Mesenchymal stem cell (in vitro differentiated cells and primary cell): ENCODE measurements at regions not wholly inside any gene's neighbourhood (a gene's known extent, or its start where the extent isn't known, plus 50 kb on each side); places are given as distances from the start of the nearest gene placed in this dataset.

Experiments used
- DNase-seq: peaks from one replicate; pipeline ENCODE4 v3.0.0-alpha.2; 2013
- H2AFZ ChIP-seq: one replicate; pipeline ENCODE4 v1.6.1; 2013; ENCODE audit warnings: low read depth, mild to moderate bottlenecking, control low read depth, inconsistent platforms, low read length, moderate library complexity
- H2AK5ac ChIP-seq: 2 replicates; pipeline ENCODE4 v1.6.1; 2013; ENCODE audit warnings: low read length, moderate library complexity, mild to moderate bottlenecking, inconsistent platforms; ENCODE audit not compliant: severe bottlenecking
- H2BK120ac ChIP-seq: one replicate; pipeline ENCODE4 v1.6.1; 2013; ENCODE audit warnings: low read depth, mild to moderate bottlenecking, inconsistent platforms, low read length, moderate library complexity
- H2BK12ac ChIP-seq, 2 experiments: one replicate each; pipeline ENCODE4 v1.6.1; 2013; ENCODE audit warnings: inconsistent platforms in 2 of 2, low read length in 2 of 2, mild to moderate bottlenecking in 2 of 2, moderate library complexity in 2 of 2, control low read depth in 1 of 2
- H2BK15ac ChIP-seq: one replicate; pipeline ENCODE4 v1.6.1; 2013; ENCODE audit warnings: mild to moderate bottlenecking, low read depth, inconsistent platforms; ENCODE audit not compliant: poor library complexity, severe bottlenecking
- H2BK5ac ChIP-seq: 2 replicates; pipeline ENCODE4 v1.6.1; 2013; ENCODE audit warnings: low read depth, mild to moderate bottlenecking, low read length, control low read depth, inconsistent platforms; ENCODE audit not compliant: poor library complexity, severe bottlenecking
- H3K14ac ChIP-seq, 2 experiments: one replicate each; pipeline ENCODE4 v1.6.1; 2013; ENCODE audit warnings: inconsistent platforms in 2 of 2, low read length in 2 of 2, control low read depth in 1 of 2, mild to moderate bottlenecking in 1 of 2, moderate library complexity in 1 of 2
- H3K18ac ChIP-seq, 2 experiments: one replicate each; pipeline ENCODE4 v1.6.1; 2013; ENCODE audit warnings: inconsistent platforms in 2 of 2, low read length in 2 of 2, control low read depth in 1 of 2, low read depth in 1 of 2, mild to moderate bottlenecking in 1 of 2
- H3K23ac ChIP-seq, 2 experiments: one replicate each; pipeline ENCODE4 v1.6.1; 2013; ENCODE audit warnings: inconsistent platforms in 2 of 2, low read length in 2 of 2, mild to moderate bottlenecking in 2 of 2, moderate library complexity in 2 of 2, control low read depth in 1 of 2
- H3K27ac ChIP-seq: 2 replicates; pipeline ENCODE4 v1.5.1; 2013; ENCODE audit warnings: mild to moderate bottlenecking, moderate library complexity, low read length, control low read depth, inconsistent platforms; ENCODE audit not compliant: poor library complexity, severe bottlenecking
- H3K27me3 ChIP-seq, 2 experiments: 2 replicates each; pipeline versions ENCODE4 v1.6.1 to v1.7.0; 2013; ENCODE audit warnings: low read length in 2 of 2, mild to moderate bottlenecking in 2 of 2, moderate library complexity in 2 of 2, control low read depth in 1 of 2, inconsistent platforms in 1 of 2; ENCODE audit not compliant: control insufficient read depth in 1 of 2, insufficient read depth in 1 of 2
- H3K36me3 ChIP-seq, 2 experiments: 2 replicates each; pipeline versions ENCODE4 v1.6.1 to v1.7.0; 2013; ENCODE audit warnings: low read length in 2 of 2, control low read depth in 1 of 2, inconsistent platforms in 1 of 2, low read depth in 1 of 2, mild to moderate bottlenecking in 1 of 2; ENCODE audit not compliant: insufficient read depth in 2 of 2, control insufficient read depth in 1 of 2
- H3K4ac ChIP-seq, 2 experiments: one replicate each; pipeline ENCODE4 v1.6.1; 2013; ENCODE audit warnings: inconsistent platforms in 2 of 2, low read length in 2 of 2, mild to moderate bottlenecking in 2 of 2, moderate library complexity in 2 of 2, control low read depth in 1 of 2, low read depth in 1 of 2
- H3K4me1 ChIP-seq: 2 replicates; pipeline ENCODE4 v1.6.1; 2013; ENCODE audit warnings: low read depth, low read length, control low read depth; ENCODE audit not compliant: control insufficient read depth, insufficient read depth
- H3K4me2 ChIP-seq: 2 replicates; pipeline ENCODE4 v1.6.1; 2013; ENCODE audit warnings: low read length, mild to moderate bottlenecking, inconsistent platforms; ENCODE audit not compliant: poor library complexity, severe bottlenecking
- H3K4me3 ChIP-seq, 2 experiments: 2 replicates each; pipeline versions ENCODE4 v1.5.1 to v1.7.0; 2013; ENCODE audit warnings: low read length in 2 of 2, mild to moderate bottlenecking in 2 of 2, control low read depth in 1 of 2, low read depth in 1 of 2; ENCODE audit not compliant: insufficient read depth in 1 of 2
- H3K79me1 ChIP-seq: replicated peaks from 2 replicates; pipeline ENCODE4 v1.6.1; 2013; ENCODE audit warnings: mild to moderate bottlenecking, control low read depth, low read length, inconsistent platforms; ENCODE audit not compliant: poor library complexity, severe bottlenecking
- H3K9ac ChIP-seq: 2 replicates; pipeline ENCODE4 v1.7.0; 2013; ENCODE audit warnings: mild to moderate bottlenecking, low read length, moderate library complexity
- H3K9me3 ChIP-seq: 2 replicates; pipeline ENCODE4 v1.7.0; 2013; ENCODE audit warnings: mild to moderate bottlenecking, low read length; ENCODE audit not compliant: control insufficient read depth
- H4K8ac ChIP-seq: one replicate; pipeline ENCODE4 v1.6.1; 2013; ENCODE audit warnings: inconsistent platforms, mild to moderate bottlenecking, low read length, moderate library complexity
- H4K91ac ChIP-seq: one replicate; pipeline ENCODE4 v1.6.1; 2013; ENCODE audit warnings: mild to moderate bottlenecking, low read length, inconsistent platforms
- WGBS: methylation state at CpG from one replicate; pipeline ENCODE4 v1.1.7; 2013; ENCODE audit warnings: mixed read lengths; 5-methylcytosine and 5-hydroxymethylcytosine counted together

DNA sequence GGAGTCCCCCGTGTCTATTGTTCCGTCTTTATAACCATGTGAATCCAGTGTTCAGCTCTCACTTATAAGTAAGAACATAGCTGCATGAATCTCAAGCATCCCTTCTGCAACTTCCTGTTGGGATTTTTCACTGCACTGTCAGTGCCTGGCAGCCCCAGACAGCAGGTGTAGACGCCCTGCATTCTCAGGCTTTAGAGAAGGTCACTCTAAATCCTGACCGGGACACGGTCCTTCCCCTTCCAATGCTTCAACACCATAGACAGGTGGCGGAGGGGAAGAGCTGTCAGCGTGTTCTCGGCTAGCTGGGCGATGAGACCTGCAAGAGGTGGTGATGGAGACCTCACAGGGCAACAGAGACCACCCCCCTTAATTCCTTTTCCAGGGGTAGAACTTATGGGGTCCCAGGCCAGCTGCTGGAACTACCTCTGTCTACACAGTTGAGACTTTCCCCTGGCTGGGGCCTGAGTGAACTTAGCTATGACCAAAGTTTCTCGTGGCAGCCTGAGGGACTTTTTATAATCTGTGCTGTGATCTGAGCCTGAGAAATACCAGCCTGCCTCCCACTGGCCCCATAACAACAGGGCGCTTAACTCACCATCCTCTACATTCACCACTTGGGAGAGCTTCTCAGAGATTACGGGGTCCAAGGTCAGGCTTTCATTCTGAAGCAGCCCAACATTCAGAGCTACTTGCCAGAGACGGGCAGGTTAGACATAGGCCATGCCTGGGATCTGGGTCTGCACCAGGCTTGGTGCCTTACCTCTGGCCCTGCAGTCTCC is 143.2 kb upstream of the TNRC6C start:
- DNase-seq: no peak
- H3K36me3 ChIP-seq: no peaks in the 10 kb centered on the region
- H3K27ac ChIP-seq: no peak overlapping the region
- no peak overlapping the region for H2BK120ac ChIP-seq
- H3K4me1 ChIP-seq: no peaks in the 10 kb centered on the region
- H3K27me3 ChIP-seq: peaks cover 3 to 6% of the 10 kb centered on the region in 2 experiments
- H3K4me3 ChIP-seq: no peak overlapping the region
- H4K91ac ChIP-seq: no peak overlapping the region
- WGBS: 84% methylated on average over 13 of the region's 13 CpGs
- no peaks in the 10 kb centered on the region for H3K79me1 ChIP-seq
- H3K4me2 ChIP-seq: no peak overlapping the region
- H2BK12ac ChIP-seq: no peak overlapping the region
- no peak overlapping the region for H3K9ac ChIP-seq
- no peak overlapping the region for H2AFZ ChIP-seq
- H2BK5ac ChIP-seq: no peak overlapping the region
- no peak overlapping the region for H3K23ac ChIP-seq
- H3K18ac ChIP-seq: no peak overlapping the region
- H4K8ac ChIP-seq: no peak overlapping the region
- H3K14ac ChIP-seq: no peak overlapping the region
- H2AK5ac ChIP-seq: no peak overlapping the region
- no peak overlapping the region for H2BK15ac ChIP-seq
- H3K4ac ChIP-seq: no peak overlapping the region
- no peaks in the 10 kb centered on the region for H3K9me3 ChIP-seq

DNA sequence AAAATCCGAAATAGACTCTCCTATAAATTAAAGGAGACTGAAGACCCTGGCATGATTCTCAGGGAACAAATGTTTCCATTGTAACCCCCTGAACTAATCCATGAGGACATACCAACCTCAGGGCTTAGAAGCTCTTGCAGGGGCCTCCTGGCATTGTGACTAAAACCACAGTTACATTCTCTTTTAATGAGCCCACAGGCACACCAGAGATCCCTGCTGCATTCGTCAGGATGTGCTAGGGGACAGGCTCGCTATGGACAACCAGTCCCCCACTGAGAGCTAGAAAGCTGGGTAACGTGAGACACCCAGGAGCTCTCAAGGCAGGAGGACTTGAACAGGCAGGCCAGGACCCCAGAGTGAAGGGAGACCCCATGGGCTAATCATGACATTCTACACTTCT is 140.6 kb upstream of the TNRC6C start:
- Histone ChIP-seq H3K23ac (no peak overlapping the region), H2AFZ (no peak overlapping the region), H2BK15ac (no peak overlapping the region), H2BK120ac (no peak overlapping the region), H3K18ac (no peak overlapping the region), H3K9ac (no peak overlapping the region), H3K27ac (no peak overlapping the region), H3K4me3 (no peak overlapping the region), H3K79me1 (no peaks in the 10 kb centered on the region), H3K9me3 (no peaks in the 10 kb centered on the region), H2BK5ac (no peak overlapping the region), H4K8ac (no peak overlapping the region), H3K4ac (no peak overlapping the region), H3K4me1 (no peaks in the 10 kb centered on the region), H4K91ac (no peak overlapping the region), H3K36me3 (no peaks in the 10 kb centered on the region), H3K4me2 (no peak overlapping the region), H2AK5ac (no peak overlapping the region), H2BK12ac (no peak overlapping the region), H3K14ac (no peak overlapping the region), H3K27me3 (peaks cover 0 to 16% of the 10 kb centered on the region in 2 experiments)
- WGBS: 81% methylated on average over 4 of the region's 4 CpGs
- no peak for DNase-seq

DNA sequence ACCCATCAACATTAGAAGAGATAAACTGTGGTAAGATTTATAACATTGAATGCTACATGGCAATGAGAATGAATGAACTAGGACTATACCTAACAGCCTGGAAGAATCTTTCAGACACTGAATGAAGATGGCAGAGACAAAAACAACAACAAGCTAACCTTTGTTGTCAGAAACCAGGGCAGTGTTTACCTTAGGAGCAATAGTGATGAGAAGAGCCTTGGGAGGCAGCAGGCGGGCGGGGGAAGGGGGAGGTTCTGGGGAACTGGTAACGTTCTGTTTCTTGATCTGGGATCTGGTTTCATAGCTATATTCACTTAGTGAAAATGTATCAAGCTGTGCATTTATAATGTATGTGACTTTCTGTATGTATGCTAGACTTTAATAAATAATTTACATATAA is 139.0 kb upstream of the TNRC6C start:
- Histone ChIP-seq H2AFZ (no peak overlapping the region), H3K9ac (no peak overlapping the region), H3K23ac (no peak overlapping the region), H4K91ac (no peak overlapping the region), H3K4me1 (no peaks in the 10 kb centered on the region), H2BK15ac (no peak overlapping the region), H3K27me3 (peaks cover 0 to 29% of the 10 kb centered on the region in 2 experiments), H4K8ac (no peak overlapping the region), H3K36me3 (no peaks in the 10 kb centered on the region), H3K4me3 (no peak overlapping the region), H3K4me2 (no peak overlapping the region), H2BK5ac (no peak overlapping the region), H3K9me3 (no peaks in the 10 kb centered on the region), H2BK12ac (no peak overlapping the region), H3K4ac (no peak overlapping the region), H2BK120ac (no peak overlapping the region), H2AK5ac (no peak overlapping the region), H3K18ac (no peak overlapping the region), H3K27ac (no peak overlapping the region), H3K14ac (no peak overlapping the region), H3K79me1 (no peaks in the 10 kb centered on the region)
- WGBS: 56% methylated on average over 3 of the region's 3 CpGs
- DNase-seq: no peak

DNA sequence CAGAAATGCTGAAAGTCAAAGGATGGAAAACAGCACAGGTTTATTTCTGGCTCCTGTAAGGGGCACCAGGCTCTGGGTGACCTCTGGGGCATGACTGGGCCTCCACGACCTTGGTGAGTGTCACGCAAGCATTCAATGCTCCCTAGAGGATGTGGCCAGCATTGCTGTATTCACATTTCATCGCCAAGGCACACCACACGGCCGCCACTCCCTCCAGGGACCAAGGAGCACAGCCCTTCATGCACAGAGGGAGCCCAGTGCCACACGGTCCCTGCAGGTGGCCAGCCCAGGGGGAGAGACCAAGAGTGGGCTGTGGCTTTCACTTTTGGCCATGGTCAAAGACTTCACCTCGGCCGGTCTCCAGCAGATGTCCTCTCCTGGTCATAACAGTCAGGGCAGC is 137.4 kb upstream of the TNRC6C start:
- H3K18ac ChIP-seq: no peak overlapping the region
- no peak overlapping the region for H2AK5ac ChIP-seq
- H3K9me3 ChIP-seq: no peaks in the 10 kb centered on the region
- H3K4ac ChIP-seq: no peak overlapping the region
- H3K4me1 ChIP-seq: no peaks in the 10 kb centered on the region
- H3K14ac ChIP-seq: peak overlapping the region in 1 of 2 experiments; percentile 2
- no peak overlapping the region for H3K23ac ChIP-seq
- no peak for DNase-seq
- 68% methylated on average over 8 of the region's 8 CpGs for WGBS
- H3K9ac ChIP-seq: no peak overlapping the region
- no peak overlapping the region for H2AFZ ChIP-seq
- H3K4me3 ChIP-seq: no peak overlapping the region
- no peaks in the 10 kb centered on the region for H3K36me3 ChIP-seq
- no peak overlapping the region for H2BK5ac ChIP-seq
- H3K27me3 ChIP-seq: peaks cover 15 to 40% of the 10 kb centered on the region in 2 experiments
- H2BK120ac ChIP-seq: no peak overlapping the region
- no peak overlapping the region for H3K4me2 ChIP-seq
- H2BK12ac ChIP-seq: no peak overlapping the region
- H4K8ac ChIP-seq: no peak overlapping the region
- no peak overlapping the region for H4K91ac ChIP-seq
- H2BK15ac ChIP-seq: no peak overlapping the region
- no peak overlapping the region for H3K27ac ChIP-seq
- H3K79me1 ChIP-seq: no peaks in the 10 kb centered on the region
